Parathyroid adenoma (tissue), 2 donors: ENCODE measurements at regions not wholly inside any gene's neighbourhood (a gene's known extent, or its start where the extent isn't known, plus 50 kb on each side); places are given as distances from the start of the nearest gene placed in this dataset.

Source experiments
- H2AFZ ChIP-seq: fragments of 300-600 bp; sonication (generic); one replicate; pipeline ENCODE4 v1.7.0; 2017; ENCODE audit warnings: antibody characterized with exemption, mild to moderate bottlenecking
- H3K27ac ChIP-seq: fragments of 300-600 bp; sonication (generic); one replicate; pipeline ENCODE4 v1.7.0; 2017
- H3K27me3 ChIP-seq: fragments of 300-600 bp; sonication (generic); one replicate; pipeline ENCODE4 v1.7.0; 2017; ENCODE audit warnings: low read length; ENCODE audit not compliant: control insufficient read depth, insufficient read depth
- H3K36me3 ChIP-seq: fragments of 300-600 bp; sonication (generic); one replicate; pipeline ENCODE4 v1.7.0; 2017; ENCODE audit warnings: low read length; ENCODE audit not compliant: control insufficient read depth, insufficient read depth
- H3K4me1 ChIP-seq: fragments of 300-600 bp; sonication (generic); one replicate; pipeline ENCODE4 v1.7.0; 2017; ENCODE audit warnings: control low read depth
- H3K4me2 ChIP-seq: fragments of 300-600 bp; sonication (generic); one replicate; pipeline ENCODE4 v1.7.0; 2017; ENCODE audit warnings: low read length
- H3K4me3 ChIP-seq: fragments of 300-600 bp; sonication (generic); one replicate; pipeline ENCODE4 v1.7.0; 2017; ENCODE audit warnings: low read depth, low read length
- H3K79me2 ChIP-seq: fragments of 300-600 bp; sonication (generic); one replicate; pipeline ENCODE4 v1.7.0; 2017; ENCODE audit warnings: control low read depth
- H3K9ac ChIP-seq: fragments of 300-600 bp; sonication (generic); one replicate; pipeline ENCODE4 v1.7.0; 2017; ENCODE audit warnings: mild to moderate bottlenecking
- H3K9me3 ChIP-seq: fragments of 300-600 bp; sonication (generic); one replicate; pipeline ENCODE4 v1.7.0; 2017; ENCODE audit warnings: low read length; ENCODE audit not compliant: control insufficient read depth
- TF ChIP-seq, protein P1 (sequence below): fragments of 300-600 bp; sonication (generic); IDR thresholded peaks from one replicate; pipeline ENCODE4 v1.7.0; 2017; ENCODE audit warnings: antibody characterized with exemption, mild to moderate bottlenecking
- donor health status: primary hyperparathyroidism.

DNA sequence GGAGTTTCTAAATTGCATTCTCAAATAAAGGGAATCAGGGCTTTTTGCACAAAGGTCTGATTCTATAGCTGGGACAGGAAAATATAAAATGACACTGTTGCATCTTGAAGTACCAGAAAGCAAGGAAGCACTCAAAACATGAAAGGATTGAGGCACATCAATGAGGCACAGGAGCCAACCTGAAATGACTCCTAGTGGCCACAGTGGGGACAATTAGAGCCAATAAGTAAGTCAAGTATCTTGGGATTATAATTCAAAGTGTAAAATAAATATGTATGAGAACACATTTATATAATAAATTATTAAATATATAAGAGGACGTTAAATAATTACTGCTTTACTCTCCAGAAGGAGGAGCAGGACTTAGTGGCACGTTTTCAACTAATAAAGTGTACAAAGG is 1259.5 kb upstream of the CDH2 start:
- H3K4me2 ChIP-seq = no peak overlapping the region
- H3K27me3 ChIP-seq = no peaks in the 10 kb centered on the region
- no peak overlapping the region for H3K27ac ChIP-seq
- no peaks in the 10 kb centered on the region for H3K36me3 ChIP-seq
- H3K79me2 ChIP-seq = no peaks in the 10 kb centered on the region
- no peaks in the 10 kb centered on the region for H3K4me1 ChIP-seq
- H3K9me3 ChIP-seq = no peaks in the 10 kb centered on the region
- H3K4me3 ChIP-seq = no peak overlapping the region
- TF ChIP-seq, protein P1, sequence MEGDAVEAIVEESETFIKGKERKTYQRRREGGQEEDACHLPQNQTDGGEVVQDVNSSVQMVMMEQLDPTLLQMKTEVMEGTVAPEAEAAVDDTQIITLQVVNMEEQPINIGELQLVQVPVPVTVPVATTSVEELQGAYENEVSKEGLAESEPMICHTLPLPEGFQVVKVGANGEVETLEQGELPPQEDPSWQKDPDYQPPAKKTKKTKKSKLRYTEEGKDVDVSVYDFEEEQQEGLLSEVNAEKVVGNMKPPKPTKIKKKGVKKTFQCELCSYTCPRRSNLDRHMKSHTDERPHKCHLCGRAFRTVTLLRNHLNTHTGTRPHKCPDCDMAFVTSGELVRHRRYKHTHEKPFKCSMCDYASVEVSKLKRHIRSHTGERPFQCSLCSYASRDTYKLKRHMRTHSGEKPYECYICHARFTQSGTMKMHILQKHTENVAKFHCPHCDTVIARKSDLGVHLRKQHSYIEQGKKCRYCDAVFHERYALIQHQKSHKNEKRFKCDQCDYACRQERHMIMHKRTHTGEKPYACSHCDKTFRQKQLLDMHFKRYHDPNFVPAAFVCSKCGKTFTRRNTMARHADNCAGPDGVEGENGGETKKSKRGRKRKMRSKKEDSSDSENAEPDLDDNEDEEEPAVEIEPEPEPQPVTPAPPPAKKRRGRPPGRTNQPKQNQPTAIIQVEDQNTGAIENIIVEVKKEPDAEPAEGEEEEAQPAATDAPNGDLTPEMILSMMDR = no peak
- no peak overlapping the region for H2AFZ ChIP-seq
- H3K9ac ChIP-seq = no peak overlapping the region

GRCh38 chr18:29434650-29435049 is 1257.7 kb upstream of the CDH2 start:
- Histone ChIP-seq H3K27me3 (no peaks in the 10 kb centered on the region), H3K4me3 (no peak overlapping the region), H3K36me3 (no peaks in the 10 kb centered on the region), H2AFZ (no peak overlapping the region), H3K9ac (no peak overlapping the region), H3K4me2 (no peak overlapping the region), H3K27ac (no peak overlapping the region), H3K4me1 (no peaks in the 10 kb centered on the region), H3K9me3 (no peaks in the 10 kb centered on the region), H3K79me2 (no peaks in the 10 kb centered on the region)
- TF ChIP-seq, protein P1 = no peak

DNA sequence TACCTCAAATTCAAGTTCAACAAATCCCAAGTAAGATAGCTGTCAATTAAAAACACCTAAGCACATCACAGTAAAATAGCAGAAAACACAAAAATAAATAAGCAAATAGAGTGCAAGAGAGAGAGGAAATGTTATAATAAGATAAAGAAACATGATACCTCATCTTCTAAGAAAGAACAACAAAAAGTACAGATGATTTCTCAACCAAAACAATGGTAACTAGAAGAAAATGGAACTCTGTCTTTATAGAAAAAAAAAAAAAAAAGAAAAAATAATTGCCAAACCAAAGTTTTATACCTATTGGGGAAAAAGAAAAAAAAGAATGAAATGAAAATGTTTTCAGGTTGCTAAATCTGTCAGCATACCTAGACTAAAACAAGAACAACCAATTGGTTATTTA is 1253.5 kb upstream of the CDH2 start:
- H3K27me3 ChIP-seq = no peaks in the 10 kb centered on the region
- no peaks in the 10 kb centered on the region for H3K4me1 ChIP-seq

DNA sequence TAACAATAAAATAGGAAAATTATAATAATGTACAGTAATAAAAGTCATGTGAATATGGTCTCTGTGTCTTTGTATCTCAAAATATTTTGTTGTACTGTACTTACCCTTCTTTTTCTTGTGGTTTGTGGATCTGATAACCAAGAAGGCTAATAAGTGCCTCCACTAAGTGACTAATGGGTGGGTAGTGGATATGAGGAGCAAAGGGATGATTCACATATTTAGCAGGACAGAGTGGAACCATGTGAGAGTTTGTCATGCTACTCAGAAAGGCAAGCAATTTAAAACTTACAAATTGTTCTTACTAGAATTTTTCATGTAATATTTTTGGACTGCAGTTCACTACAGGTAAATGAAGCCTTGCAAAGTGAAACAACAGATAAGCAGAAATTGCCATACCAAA is 1241.2 kb upstream of the CDH2 start:
- TF ChIP-seq, protein P1 = no peak
- H3K4me1 ChIP-seq = no peaks in the 10 kb centered on the region
- no peak overlapping the region for H3K27ac ChIP-seq
- no peaks in the 10 kb centered on the region for H3K79me2 ChIP-seq
- H3K4me2 ChIP-seq = no peak overlapping the region
- H3K9ac ChIP-seq = no peak overlapping the region
- H3K4me3 ChIP-seq = no peak overlapping the region
- H2AFZ ChIP-seq = no peak overlapping the region
- no peaks in the 10 kb centered on the region for H3K9me3 ChIP-seq
- H3K36me3 ChIP-seq = no peaks in the 10 kb centered on the region
- no peaks in the 10 kb centered on the region for H3K27me3 ChIP-seq

More for the DNA sequence above, 1253.5 kb upstream of the CDH2 start:
- no peak overlapping the region for H3K27ac ChIP-seq
- no peak overlapping the region for H3K4me2 ChIP-seq
- H3K36me3 ChIP-seq = no peaks in the 10 kb centered on the region
- no peak overlapping the region for H2AFZ ChIP-seq
- no peaks in the 10 kb centered on the region for H3K79me2 ChIP-seq
- TF ChIP-seq, protein P1 = no peak
- no peak overlapping the region for H3K4me3 ChIP-seq
- no peaks in the 10 kb centered on the region for H3K9me3 ChIP-seq
- H3K9ac ChIP-seq = no peak overlapping the region

GRCh38 chr18:29406996-29407395 is 1230.1 kb upstream of the CDH2 start:
- no peaks in the 10 kb centered on the region for H3K4me1 ChIP-seq
- H3K9ac ChIP-seq = no peak overlapping the region
- H3K27ac ChIP-seq = no peak overlapping the region
- no peak overlapping the region for H3K4me3 ChIP-seq
- no peaks in the 10 kb centered on the region for H3K27me3 ChIP-seq
- no peaks in the 10 kb centered on the region for H3K79me2 ChIP-seq
- H3K4me2 ChIP-seq = no peak overlapping the region
- H2AFZ ChIP-seq = no peak overlapping the region
- H3K36me3 ChIP-seq = no peaks in the 10 kb centered on the region
- no peaks in the 10 kb centered on the region for H3K9me3 ChIP-seq
- TF ChIP-seq, protein P1 = no peak
